HEK293 (cell line): ENCODE measurements at regions not wholly inside any gene's neighbourhood (a gene's known extent, or its start where the extent isn't known, plus 50 kb on each side); places are given as distances from the start of the nearest gene placed in this dataset.

Source experiments
- CTCF ChIA-PET: fragments of 350-600 bp; formaldehyde crosslinking; extraction: SDS; loops from one replicate; lab custom pipeline; 2021; ENCODE audit warnings: antibody characterized with exemption; lab: Yijun Ruan, JAX
- POLR2A ChIA-PET: fragments of 300-600 bp; formaldehyde crosslinking; extraction: SDS; loops from one replicate; lab custom pipeline; 2020; ENCODE audit warnings: antibody characterized with exemption, inconsistent platforms; lab: Yijun Ruan, JAX
- H3K27ac ChIP-seq: fragments of 200-500 bp; sonication (Bioruptor generic); 2 replicates; pipeline ENCODE4 v1.5.1; 2014; ENCODE audit warnings: low read depth, low read length, control low read depth, inconsistent platforms; ENCODE audit errors: extremely low read depth
- H3K36me3 ChIP-seq, 2 experiments: fragments of 200-500 bp in 1 of 2; sonication (Bioruptor generic) in 1 of 2; 1 replicate in 1 of 2; 2 replicates in 1 of 2; pipeline ENCODE4 v1.5.1; 2014 to 2017; ENCODE audit warnings: inconsistent platforms in 2 of 2, low read length in 2 of 2; ENCODE audit not compliant: control insufficient read depth in 2 of 2, insufficient read depth in 1 of 2
- H3K4me1 ChIP-seq: fragments of 200-500 bp; sonication (Bioruptor generic); 2 replicates; pipeline ENCODE4 v1.5.1; 2014; ENCODE audit warnings: mild to moderate bottlenecking, low read length, inconsistent platforms; ENCODE audit not compliant: control insufficient read depth, insufficient read depth
- H3K4me3 ChIP-seq: 2 replicates; pipeline ENCODE4 v1.5.1; 2011; ENCODE audit warnings: low read depth, mild to moderate bottlenecking, control low read depth, low read length, moderate library complexity
- H3K9me3 ChIP-seq: fragments of 200-500 bp; sonication (Bioruptor generic); 2 replicates; pipeline ENCODE4 v1.5.1; 2014; ENCODE audit warnings: low read depth, low read length, inconsistent platforms; ENCODE audit not compliant: control insufficient read depth, insufficient read depth
- ATF2 ChIP-seq: fragments of 450-650 bp; formaldehyde crosslinking; IDR thresholded peaks from 2 replicates; pipeline ENCODE4 v1.5.1; 2016; ENCODE audit warnings: missing biosample characterization, missing genetic modification characterization, low read depth
- ELK4 ChIP-seq: IDR thresholded peaks from 2 replicates; pipeline ENCODE4 v1.6.1; 2011; ENCODE audit warnings: mild to moderate bottlenecking, low read depth, low read length, borderline replicate concordance
- GLI2 ChIP-seq: fragments of 450-650 bp; formaldehyde crosslinking; IDR thresholded peaks from 2 replicates; pipeline ENCODE4; 2017; ENCODE audit warnings: missing biosample characterization, missing genetic modification characterization, low read depth, borderline replicate concordance
- HOXC10 ChIP-seq: sonication (generic); formaldehyde crosslinking; IDR thresholded peaks from 2 replicates; pipeline ENCODE4 v1.8.1; 2023; ENCODE audit warnings: mild to moderate bottlenecking, missing genetic modification reagents
- KLF10 ChIP-seq: fragments of 450-650 bp; IDR thresholded peaks from 2 replicates; pipeline ENCODE4 v1.5.1; 2018; ENCODE audit warnings: missing biosample characterization, mild to moderate bottlenecking, missing genetic modification characterization
- KLF8 ChIP-seq: fragments of 450-650 bp; formaldehyde crosslinking; IDR thresholded peaks from 2 replicates; pipeline ENCODE4 v1.5.1; 2016; ENCODE audit warnings: missing biosample characterization, missing genetic modification characterization
- PATZ1 ChIP-seq: fragments of 450-650 bp; formaldehyde crosslinking; IDR thresholded peaks from 2 replicates; pipeline ENCODE4 v1.5.1; 2016; ENCODE audit warnings: missing biosample characterization, missing genetic modification characterization
- PRDM1 ChIP-seq: fragments of 450-650 bp; formaldehyde crosslinking; IDR thresholded peaks from 2 replicates; pipeline ENCODE4; 2016; ENCODE audit warnings: missing biosample characterization, missing genetic modification characterization
- ZEB2 ChIP-seq: fragments of 450-650 bp; formaldehyde crosslinking; IDR thresholded peaks from 2 replicates; pipeline ENCODE4 v1.5.1; 2016; ENCODE audit warnings: missing biosample characterization, missing genetic modification characterization
- ZNF121 ChIP-seq: fragments of 450-650 bp; formaldehyde crosslinking; IDR thresholded peaks from 2 replicates; pipeline ENCODE4 v1.5.1; 2016; ENCODE audit warnings: missing biosample characterization, missing genetic modification characterization
- ZNF132 ChIP-seq: fragments of 450-650 bp; formaldehyde crosslinking; IDR thresholded peaks from 2 replicates; pipeline ENCODE4 v1.5.1; 2017; ENCODE audit warnings: missing biosample characterization, missing genetic modification characterization, borderline replicate concordance
- ZNF138 ChIP-seq: fragments of 450-650 bp; formaldehyde crosslinking; IDR thresholded peaks from 2 replicates; pipeline ENCODE4 v1.5.1; 2016; ENCODE audit warnings: missing biosample characterization, missing genetic modification characterization, borderline replicate concordance
- ZNF202 ChIP-seq: fragments of 450-650 bp; formaldehyde crosslinking; IDR thresholded peaks from 2 replicates; pipeline ENCODE4 v1.5.1; 2016; ENCODE audit warnings: missing biosample characterization, missing genetic modification characterization, borderline replicate concordance
- ZNF24 ChIP-seq: fragments of 450-650 bp; formaldehyde crosslinking; IDR thresholded peaks from 2 replicates; pipeline ENCODE4 v1.5.1; 2016; ENCODE audit warnings: missing biosample characterization, missing genetic modification characterization
- ZNF266 ChIP-seq: fragments of 450-650 bp; formaldehyde crosslinking; IDR thresholded peaks from 2 replicates; pipeline ENCODE4 v1.5.1; 2016; ENCODE audit warnings: missing biosample characterization, missing genetic modification characterization, low read depth
- ZNF366 ChIP-seq: fragments of 450-650 bp; formaldehyde crosslinking; conservative IDR thresholded peaks from 2 replicates; pipeline ENCODE4 v1.5.1; 2016; ENCODE audit warnings: missing biosample characterization, missing genetic modification characterization
- ZNF391 ChIP-seq: fragments of 450-650 bp; formaldehyde crosslinking; IDR thresholded peaks from 2 replicates; pipeline ENCODE4 v1.5.1; 2016; ENCODE audit warnings: low read depth, missing biosample characterization, missing genetic modification characterization, borderline replicate concordance
- ZNF398 ChIP-seq: fragments of 450-650 bp; formaldehyde crosslinking; IDR thresholded peaks from 2 replicates; pipeline ENCODE4 v1.5.1; 2017; ENCODE audit warnings: missing biosample characterization, missing genetic modification characterization
- ZNF416 ChIP-seq: fragments of 450-650 bp; formaldehyde crosslinking; IDR thresholded peaks from 2 replicates; pipeline ENCODE4 v1.5.1; 2016; ENCODE audit warnings: missing biosample characterization, missing genetic modification characterization
- ZNF433 ChIP-seq: fragments of 450-650 bp; formaldehyde crosslinking; IDR thresholded peaks from 2 replicates; pipeline ENCODE4 v1.5.1; 2016; ENCODE audit warnings: missing biosample characterization, missing genetic modification characterization, low read depth
- ZNF48 ChIP-seq: fragments of 450-650 bp; formaldehyde crosslinking; IDR thresholded peaks from 2 replicates; pipeline ENCODE4 v1.5.1; 2016; ENCODE audit warnings: missing biosample characterization, missing genetic modification characterization
- ZNF521 ChIP-seq: fragments of 450-650 bp; formaldehyde crosslinking; IDR thresholded peaks from 2 replicates; pipeline ENCODE4 v1.5.1; 2017; ENCODE audit warnings: missing biosample characterization, mild to moderate bottlenecking, missing genetic modification characterization
- ZNF558 ChIP-seq: fragments of 450-650 bp; formaldehyde crosslinking; IDR thresholded peaks from 2 replicates; pipeline ENCODE4 v1.5.1; 2016; ENCODE audit warnings: missing biosample characterization, missing genetic modification characterization
- ZNF610 ChIP-seq: fragments of 450-650 bp; formaldehyde crosslinking; IDR thresholded peaks from 2 replicates; pipeline ENCODE4 v1.5.1; 2016; ENCODE audit warnings: missing biosample characterization, missing genetic modification characterization, borderline replicate concordance
- ZNF658 ChIP-seq: fragments of 450-650 bp; formaldehyde crosslinking; IDR thresholded peaks from 2 replicates; pipeline ENCODE4; 2016; ENCODE audit warnings: missing biosample characterization, missing genetic modification characterization
- ZNF768 ChIP-seq: fragments of 450-650 bp; formaldehyde crosslinking; IDR thresholded peaks from 2 replicates; pipeline ENCODE4 v1.5.1; 2018; ENCODE audit warnings: missing biosample characterization, mild to moderate bottlenecking, missing genetic modification characterization
- ZSCAN16 ChIP-seq: fragments of 450-650 bp; formaldehyde crosslinking; IDR thresholded peaks from 2 replicates; pipeline ENCODE4 v1.5.1; 2016; ENCODE audit warnings: missing biosample characterization, missing genetic modification characterization

- Histone ChIP-seq H3K9me3 (no peaks in the 10 kb centered on the region), H3K4me3 (no peak overlapping the region), H3K27ac (no peak overlapping the region), H3K4me1 (peaks cover 4% of the 10 kb centered on the region; the same call in 1 of the 2 replicates), H3K36me3 (no peaks in the 10 kb centered on the region)
- ChIA-PET CTCF (no interaction called here), POLR2A (no interaction called here)
- TF ChIP-seq ZNF416 (tag by site-specific recombination) (no peak), ZNF138 (no peak), ZNF391 (no peak), ZNF558 (tag by site-specific recombination) (no peak), ZNF266 (tag by site-specific recombination) (no peak), PATZ1 (no peak), ZNF433 (tag by site-specific recombination) (no peak), ZNF366 (tag by site-specific recombination) (no peak), ZNF398 (tag by site-specific recombination) (no peak), ZNF48 (tag by site-specific recombination) (no peak), KLF10 (tag by site-specific recombination) (no peak), ZNF768 (tag by site-specific recombination) (no peak), HOXC10 (CRISPR knock-in tag) (no peak), PRDM1 (tag by site-specific recombination) (no peak)
Measured at GRCh38 chr9:18365651-18366050, 108.3 kb upstream of the ADAMTSL1 start.

- no peak for TF ChIP-seq ZNF610
- TF ChIP-seq KLF8, result no peak
- no peak for TF ChIP-seq GLI2 (tag by site-specific recombination)
- no peak for TF ChIP-seq ZNF391
- Histone ChIP-seq H3K4me1 (peaks cover 4% of the 10 kb centered on the region; the same call in 1 of the 2 replicates), H3K27ac (no peak overlapping the region), H3K9me3 (no peaks in the 10 kb centered on the region), H3K4me3 (no peak overlapping the region), H3K36me3 (no peaks in the 10 kb centered on the region)
- POLR2A ChIA-PET, result no interaction called here
- CTCF ChIA-PET, result interaction anchor here (0.7 kb wide), 1 partner anchor 77 kb away, joined by 3 read pairs; no protein-coding TSS in a partner anchor
Measured at GRCh38 chr9:18366184-18366583, 107.8 kb upstream of the ADAMTSL1 start.

- TF ChIP-seq ZNF132 (tag by site-specific recombination), result no peak
- no peak for TF ChIP-seq ZNF24 (tag by site-specific recombination)
- TF ChIP-seq ZNF521 (tag by site-specific recombination), result no peak
- no peak for TF ChIP-seq ZNF558 (tag by site-specific recombination)
- TF ChIP-seq ZNF121 (tag by site-specific recombination), result no peak
- no peak for TF ChIP-seq ATF2
- no peak for TF ChIP-seq ZEB2 (tag by site-specific recombination)
- TF ChIP-seq ZNF433 (tag by site-specific recombination), result no peak
- TF ChIP-seq ZNF202 (tag by site-specific recombination), result no peak
- no peak for TF ChIP-seq ZNF658
- no peak for TF ChIP-seq ZSCAN16 (tag by site-specific recombination)
- no peak for TF ChIP-seq ZNF266 (tag by site-specific recombination)
- no peak for TF ChIP-seq ELK4
- peaks cover under 1% of the 10 kb centered on the region; the same call in 1 of the 2 replicates for H3K4me1 ChIP-seq
- H3K9me3 ChIP-seq, result no peaks in the 10 kb centered on the region
- POLR2A ChIA-PET, result no interaction called here
- CTCF ChIA-PET, result interaction anchor here (0.6 kb wide), 1 partner anchor 111 kb away, joined by 3 read pairs; no protein-coding TSS in a partner anchor
- H3K27ac ChIP-seq, result no peak overlapping the region
- no peak overlapping the region for H3K4me3 ChIP-seq
- no peaks in the 10 kb centered on the region for H3K36me3 ChIP-seq
Measured at GRCh38 chr9:18368206-18368605, 105.7 kb upstream of the ADAMTSL1 start.
